OCI-LY1 (cell line): ENCODE measurements at regions not wholly inside any gene's neighbourhood (a gene's known extent, or its start where the extent isn't known, plus 50 kb on each side); places are given as distances from the start of the nearest gene placed in this dataset.

Source experiments
- H2AFZ ChIP-seq: fragments of 200-600 bp; sonication (generic), shearing (Covaris generic); 2 replicates; pipeline ENCODE4 v1.6.0; 2014; ENCODE audit warnings: antibody characterized with exemption, mild to moderate bottlenecking, low read length
- H3F3A ChIP-seq: fragments of 200-600 bp; sonication (generic), shearing (Covaris generic); 2 replicates; pipeline ENCODE4 v1.6.0; 2014; ENCODE audit warnings: mild to moderate bottlenecking, antibody characterized with exemption, low read length, moderate library complexity; ENCODE audit not compliant: insufficient read depth
- H3K27ac ChIP-seq: fragments of 200-600 bp; sonication (generic); 2 replicates; pipeline ENCODE4 v1.5.1; 2014; ENCODE audit warnings: low read length, mixed run types, mild to moderate bottlenecking, low read depth; ENCODE audit not compliant: poor library complexity, severe bottlenecking
- H3K27me3 ChIP-seq: fragments of 200-600 bp; sonication (generic); 2 replicates; pipeline ENCODE4 v1.6.0; 2014; ENCODE audit warnings: antibody characterized with exemption, mild to moderate bottlenecking, low read length, moderate library complexity; ENCODE audit not compliant: insufficient read depth
- H3K36me3 ChIP-seq: fragments of 200-600 bp; sonication (generic); 2 replicates; pipeline ENCODE4 v1.6.1; 2014; ENCODE audit warnings: mild to moderate bottlenecking, antibody characterized with exemption, low read length, moderate library complexity, mixed read lengths; ENCODE audit not compliant: insufficient read depth
- H3K4me1 ChIP-seq: fragments of 200-600 bp; sonication (generic); 2 replicates; pipeline ENCODE4 v1.5.1; 2014; ENCODE audit warnings: mild to moderate bottlenecking, low read length, moderate library complexity; ENCODE audit not compliant: insufficient read depth, severe bottlenecking
- H3K4me2 ChIP-seq: fragments of 200-600 bp; sonication (generic), shearing (Covaris generic); 2 replicates; pipeline ENCODE4 v1.6.1; 2014; ENCODE audit warnings: low read length
- H3K4me3 ChIP-seq: fragments of 200-600 bp; sonication (generic); 2 replicates; pipeline ENCODE4 v1.5.1; 2014; ENCODE audit warnings: low read length, low read depth, mild to moderate bottlenecking, mixed read lengths; ENCODE audit not compliant: poor library complexity, severe bottlenecking
- H3K79me2 ChIP-seq: fragments of 200-600 bp; shearing (Covaris generic); 2 replicates; pipeline ENCODE4 v1.6.1; 2016; ENCODE audit warnings: mixed run types, low read length, mixed read lengths; ENCODE audit not compliant: insufficient read depth
- H3K9ac ChIP-seq: fragments of 200-600 bp; sonication (generic), shearing (Covaris generic); 2 replicates; pipeline ENCODE4 v1.6.1; 2014; ENCODE audit warnings: mild to moderate bottlenecking, low read length, mixed read lengths
- H3K9me2 ChIP-seq: fragments of 200-600 bp; sonication (generic), shearing (Covaris generic); 2 replicates; pipeline ENCODE4 v1.6.1; 2014; ENCODE audit warnings: low read depth, mild to moderate bottlenecking, low read length, mixed read lengths
- H3K9me3 ChIP-seq: fragments of 200-600 bp; shearing (Covaris generic); 2 replicates; pipeline ENCODE4 v1.6.1; 2014; ENCODE audit warnings: low read length, mixed read lengths
- H4K20me1 ChIP-seq: fragments of 200-600 bp; sonication (generic), shearing (Covaris generic); 2 replicates; pipeline ENCODE4 v1.6.0; 2016; ENCODE audit warnings: mild to moderate bottlenecking, low read length; ENCODE audit not compliant: insufficient read depth
- EZH2 ChIP-seq: fragments of 200-600 bp; sonication (generic), shearing (Covaris generic); IDR thresholded peaks from 2 replicates; pipeline ENCODE4 v1.8.0; 2017; ENCODE audit warnings: borderline replicate concordance, mixed run types, mild to moderate bottlenecking, antibody characterized with exemption, low read length, moderate library complexity, mixed read lengths
- TF ChIP-seq, protein P1 (sequence below): fragments of 200-600 bp; sonication (generic), shearing (Covaris generic); IDR thresholded peaks from 2 replicates; pipeline ENCODE4 v1.5.1; 2017; ENCODE audit warnings: mild to moderate bottlenecking, antibody characterized with exemption, low read length, moderate library complexity, mixed read lengths

DNA sequence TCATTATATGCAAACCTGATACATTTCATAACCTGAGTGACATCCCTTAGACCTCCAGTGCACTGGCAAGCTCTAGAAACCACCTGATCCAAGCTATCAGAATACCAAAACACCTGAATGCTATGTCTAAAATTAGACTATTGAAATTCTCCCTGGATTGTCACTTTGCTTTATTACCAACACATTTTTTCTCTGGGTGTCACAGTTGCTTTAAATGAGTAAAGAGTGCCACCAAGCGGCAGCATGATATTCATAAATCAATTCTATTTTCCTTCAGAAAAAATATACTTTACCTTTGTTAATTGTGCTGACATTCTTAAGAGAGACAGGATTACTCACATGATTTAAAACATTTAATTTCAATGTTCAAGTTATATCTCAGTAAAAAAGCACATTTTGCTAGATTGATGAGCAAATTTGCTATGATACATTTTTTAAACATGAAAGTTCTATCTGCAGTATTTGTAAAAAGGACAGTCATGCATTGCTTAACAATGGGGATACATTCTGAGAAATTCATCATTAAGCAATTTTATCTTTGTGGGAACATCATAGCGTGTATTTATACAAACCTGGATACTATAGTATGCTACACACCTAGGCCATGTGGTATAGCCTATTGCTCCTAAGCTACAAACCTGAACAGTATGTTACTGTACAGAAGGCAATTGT is 338.4 kb upstream of the SLC39A10 start:
- H3K9ac ChIP-seq: no peak overlapping the region

DNA sequence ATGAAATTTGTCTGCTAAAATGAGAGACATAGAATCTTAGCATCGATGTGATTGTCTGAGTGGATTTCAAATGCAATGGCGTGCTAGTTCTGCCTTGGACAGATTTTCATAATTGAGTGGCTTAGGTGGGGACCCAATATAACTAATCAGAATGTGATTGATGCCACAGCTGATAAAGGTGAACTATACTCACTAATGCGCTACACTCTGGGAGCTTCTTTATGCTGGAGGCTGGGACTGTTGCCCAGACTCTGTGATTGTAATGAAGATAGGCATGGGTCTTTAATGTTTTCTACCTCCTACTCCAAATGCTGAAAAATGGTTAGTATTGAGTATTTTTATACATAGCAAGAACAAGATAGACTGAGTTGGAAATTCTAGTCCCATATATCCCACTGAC is 339.5 kb upstream of the SLC39A10 start:
- Histone ChIP-seq H3K4me1 (no peaks in the 10 kb centered on the region), H3K9me2 (no peaks in the 10 kb centered on the region), H4K20me1 (no peaks in the 10 kb centered on the region), H3K27me3 (no peaks in the 10 kb centered on the region), H3K9me3 (no peaks in the 10 kb centered on the region), H3K79me2 (no peaks in the 10 kb centered on the region), H3K36me3 (no peaks in the 10 kb centered on the region), H2AFZ (no peak overlapping the region), H3K27ac (no peak overlapping the region), H3K4me3 (no peak overlapping the region), H3K4me2 (no peak overlapping the region), H3F3A (no peaks in the 10 kb centered on the region), H3K9ac (no peak overlapping the region)
- TF ChIP-seq, protein P1, sequence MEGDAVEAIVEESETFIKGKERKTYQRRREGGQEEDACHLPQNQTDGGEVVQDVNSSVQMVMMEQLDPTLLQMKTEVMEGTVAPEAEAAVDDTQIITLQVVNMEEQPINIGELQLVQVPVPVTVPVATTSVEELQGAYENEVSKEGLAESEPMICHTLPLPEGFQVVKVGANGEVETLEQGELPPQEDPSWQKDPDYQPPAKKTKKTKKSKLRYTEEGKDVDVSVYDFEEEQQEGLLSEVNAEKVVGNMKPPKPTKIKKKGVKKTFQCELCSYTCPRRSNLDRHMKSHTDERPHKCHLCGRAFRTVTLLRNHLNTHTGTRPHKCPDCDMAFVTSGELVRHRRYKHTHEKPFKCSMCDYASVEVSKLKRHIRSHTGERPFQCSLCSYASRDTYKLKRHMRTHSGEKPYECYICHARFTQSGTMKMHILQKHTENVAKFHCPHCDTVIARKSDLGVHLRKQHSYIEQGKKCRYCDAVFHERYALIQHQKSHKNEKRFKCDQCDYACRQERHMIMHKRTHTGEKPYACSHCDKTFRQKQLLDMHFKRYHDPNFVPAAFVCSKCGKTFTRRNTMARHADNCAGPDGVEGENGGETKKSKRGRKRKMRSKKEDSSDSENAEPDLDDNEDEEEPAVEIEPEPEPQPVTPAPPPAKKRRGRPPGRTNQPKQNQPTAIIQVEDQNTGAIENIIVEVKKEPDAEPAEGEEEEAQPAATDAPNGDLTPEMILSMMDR: no peak
- no peak for TF ChIP-seq EZH2

More for the DNA sequence above, 338.4 kb upstream of the SLC39A10 start:
- H3K4me1 ChIP-seq: no peaks in the 10 kb centered on the region
- H3K79me2 ChIP-seq: no peaks in the 10 kb centered on the region
- no peak overlapping the region for H3K4me3 ChIP-seq
- H3K9me2 ChIP-seq: no peaks in the 10 kb centered on the region
- H3K36me3 ChIP-seq: no peaks in the 10 kb centered on the region
- TF ChIP-seq EZH2: no peak
- TF ChIP-seq, protein P1: peak; percentile 84
- H3K27me3 ChIP-seq: no peaks in the 10 kb centered on the region
- H3F3A ChIP-seq: no peaks in the 10 kb centered on the region
- H3K9me3 ChIP-seq: no peaks in the 10 kb centered on the region
- H4K20me1 ChIP-seq: no peaks in the 10 kb centered on the region
- no peak overlapping the region for H3K4me2 ChIP-seq
- H2AFZ ChIP-seq: no peak overlapping the region
- no peak overlapping the region for H3K27ac ChIP-seq

DNA sequence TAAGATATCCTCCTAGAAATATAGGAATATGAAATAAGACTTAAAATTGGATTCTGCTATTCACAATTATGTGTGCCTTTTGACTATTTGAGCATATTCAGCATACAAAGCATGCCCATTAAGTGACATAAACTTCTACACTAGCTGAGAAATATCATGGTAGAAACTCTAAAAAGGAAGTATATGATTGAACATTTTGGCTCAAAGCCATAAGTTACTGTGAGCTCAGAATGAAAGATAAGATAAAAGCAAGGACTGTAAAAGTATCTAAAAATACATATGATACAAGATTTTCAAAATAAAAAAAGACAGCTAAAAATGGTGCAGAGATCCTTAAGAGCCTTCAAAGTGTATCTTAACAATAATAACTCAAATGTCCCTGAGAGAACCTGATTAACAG is 340.5 kb upstream of the SLC39A10 start:
- no peak overlapping the region for H3K27ac ChIP-seq
- no peaks in the 10 kb centered on the region for H3K27me3 ChIP-seq
- no peaks in the 10 kb centered on the region for H3K4me1 ChIP-seq
- no peaks in the 10 kb centered on the region for H3K79me2 ChIP-seq
- H3K9me2 ChIP-seq: no peaks in the 10 kb centered on the region
- no peaks in the 10 kb centered on the region for H3K36me3 ChIP-seq
- TF ChIP-seq EZH2: no peak
- TF ChIP-seq, protein P1: no peak
- H3K9me3 ChIP-seq: no peaks in the 10 kb centered on the region
- H3F3A ChIP-seq: no peaks in the 10 kb centered on the region
- no peak overlapping the region for H3K4me2 ChIP-seq
- no peak overlapping the region for H2AFZ ChIP-seq
- no peak overlapping the region for H3K4me3 ChIP-seq
- H3K9ac ChIP-seq: no peak overlapping the region
- H4K20me1 ChIP-seq: no peaks in the 10 kb centered on the region
